Heart left ventricle (tissue), 16 donors: ENCODE measurements at regions not wholly inside any gene's neighbourhood (a gene's known extent, or its start where the extent isn't known, plus 50 kb on each side); places are given as distances from the start of the nearest gene placed in this dataset.

ENCODE experiments used
- ATAC-seq, 4 donors: fragments of 200-7000 bp; cut with Tn5 transposase; one replicate each; pipeline ENCODE4 v1.9.1; 2020 to 2022; ENCODE audit warnings: moderate library complexity in 4 of 4, mild to moderate bottlenecking in 3 of 4, moderate number of reproducible peaks in 1 of 4
- DNase-seq, 5 donors: peaks; one replicate each; pipeline ENCODE4 v3.0.0-alpha.2; 2020
- H3K27ac ChIP-seq, 12 donors: fragments of 200-600 bp; sonication (generic) in 4 of 12; one replicate each; pipeline versions ENCODE4 v1.5.0 to v1.8.0; 2016 to 2022; ENCODE audit warnings: mild to moderate bottlenecking in 2 of 12
- H3K27me3 ChIP-seq, 9 donors: fragments of 200-600 bp; sonication (generic) in 2 of 9; one replicate each; pipeline versions ENCODE4 v1.5.1 to v1.8.0; 2016 to 2022; ENCODE audit warnings: mild to moderate bottlenecking in 3 of 9
- H3K36me3 ChIP-seq, 9 donors: fragments of 200-600 bp; sonication (generic) in 2 of 9; one replicate each; pipeline versions ENCODE4 v1.5.0 to v1.8.0; 2018 to 2022; ENCODE audit warnings: mild to moderate bottlenecking in 2 of 9
- H3K4me1 ChIP-seq, 12 donors: fragments of 200-600 bp; sonication (generic) in 4 of 12; one replicate each; pipeline versions ENCODE4 v1.5.0 to v1.8.0; 2016 to 2022; ENCODE audit warnings: mild to moderate bottlenecking in 3 of 12
- H3K4me3 ChIP-seq, 12 donors: fragments of 200-600 bp; sonication (generic) in 4 of 12; one replicate each; pipeline versions ENCODE4 v1.5.0 to v1.8.0; 2017 to 2022; ENCODE audit warnings: mild to moderate bottlenecking in 9 of 12, moderate library complexity in 4 of 12
- H3K9me3 ChIP-seq, 12 donors: fragments of 200-600 bp; sonication (generic) in 4 of 12; one replicate each; pipeline versions ENCODE4 v1.5.0 to v1.8.0; 2016 to 2022; ENCODE audit warnings: mild to moderate bottlenecking in 1 of 12
- CTCF ChIP-seq, 12 donors: fragments of 200-600 bp; sonication (generic) in 4 of 12; IDR thresholded peaks; one replicate each; pipeline versions ENCODE4 v1.5.0 to v1.8.0; 2018 to 2022; ENCODE audit warnings: antibody characterized with exemption in 12 of 12, mild to moderate bottlenecking in 5 of 12
- POLR2A ChIP-seq, 2 donors: fragments of 450-650 bp; IDR thresholded peaks; one replicate each; pipeline ENCODE4 v1.6.1; 2017; ENCODE audit warnings: antibody characterized with exemption in 2 of 2, mild to moderate bottlenecking in 2 of 2, moderate library complexity in 2 of 2
- WGBS, 4 donors: extraction: QIAGEN DNeasy Blood & Tissue Kit in 2 of 4; methylation state at CpG; one replicate each; pipeline versions ENCODE4 v1.1.5 to v1.1.7; 2013 to 2018; 5-methylcytosine and 5-hydroxymethylcytosine counted together
- intact Hi-C, 10 donors: fragments of 100-400 bp; cut with DNase I; formaldehyde crosslinking; loops; one replicate each; pipeline versions ENCODE4 v1.11.1 to v1.14.2; 2022
- donor health status: ischemic (EF 13 %, LVEDD 7.1; RV severe dilation, severe dysfunction).
- donor health status: healthy with polysubstance abuse.
- donor health status: DM: no; HTN: yes; CAD: no.
- donor health status: DM: no; HTN: no; CAD: no.
- donor health status: ischemic (EF 25% LVEDD 6.9; RV normal size, moderate dysfunction).
- donor health status: ischemic (EF 25% LVEDD 5.7; RV mildly dilated, moderate dysfunction).
- donor health status: healthy.
- donor health status: DM: yes; HTN: yes; CAD: no.
- donor health status: ischemic (EF 35%, LVEDD 5.7; RV mildly dilated, moderate dysfunction).
- donor health status: nonischemic (EF 11% LVEDD 7.7; RV severe dilation, severe dysfunction).
- donor health status: DM: yes; HTN: yes; CAD: no.
- donor health status: PGD.
- donor health status: ischemic (EF 29% LVEDD 5.4; RV normal size, mild dysfunction).
- donor health status: nonischemic (EF 23%, LVEDD 6.1; RV moderate dilation, normal function).

- TF ChIP-seq POLR2A (IDR thresholded peaks at IDR 0.05), result no peak
- no peak for TF ChIP-seq CTCF (IDR thresholded peaks at IDR 0.05)
Measured at GRCh38 chr10:33091201-33091600, 133.2 kb upstream of the ITGB1 start.

GRCh38 chr10:33088990-33089389 lies 131.0 kb upstream of the ITGB1 start:
- Histone ChIP-seq H3K36me3 (no peaks in the 10 kb centered on the region), H3K4me1 (peaks cover 0 to 10% (median 0%) of the 10 kb centered on the region in 12 donors), H3K27me3 (peaks cover 0 to 11% (median 0%) of the 10 kb centered on the region in 9 donors), H3K9me3 (no peaks in the 10 kb centered on the region), H3K27ac (no peak overlapping the region), H3K4me3 (no peak overlapping the region)
- intact Hi-C loops, result no loop called here
- ATAC-seq (no peak), DNase-seq (no peak)
- TF ChIP-seq CTCF (IDR thresholded peaks at IDR 0.05) (no peak), POLR2A (IDR thresholded peaks at IDR 0.05) (no peak)
- WGBS, 4 donors, result 78 to 89% (median 88%) methylated on average over 6 of the region's 6 CpGs

More at GRCh38 chr10:33091201-33091600, 133.2 kb upstream of the ITGB1 start:
- intact Hi-C loops, result no loop called here
- Histone ChIP-seq H3K4me3 (no peak overlapping the region), H3K36me3 (no peaks in the 10 kb centered on the region), H3K27me3 (peaks cover 0 to 15% (median 0%) of the 10 kb centered on the region in 9 donors), H3K4me1 (peaks cover 0 to 3% (median 0%) of the 10 kb centered on the region in 12 donors), H3K27ac (no peak overlapping the region), H3K9me3 (peaks cover 0 to 12% (median 0%) of the 10 kb centered on the region in 12 donors)
- DNase-seq, result no peak
- 39 to 63% (median 50%) methylated on average over 1 of the region's 1 CpG for WGBS, 4 donors
- no peak for ATAC-seq

GRCh38 chr10:33087922-33088321 lies 129.9 kb upstream of the ITGB1 start:
- intact Hi-C loops, result no loop called here
- no peak for DNase-seq
- peaks cover 0 to 11% (median 0%) of the 10 kb centered on the region in 9 donors for H3K27me3 ChIP-seq
- H3K4me3 ChIP-seq, result no peak overlapping the region
- no peak overlapping the region for H3K27ac ChIP-seq
- TF ChIP-seq POLR2A (IDR thresholded peaks at IDR 0.05), result no peak
- no peak for TF ChIP-seq CTCF (IDR thresholded peaks at IDR 0.05)
- no peaks in the 10 kb centered on the region for H3K9me3 ChIP-seq
- ATAC-seq, result no peak
- 84 to 93% (median 93%) methylated on average over 1 of the region's 1 CpG for WGBS, 4 donors
- H3K4me1 ChIP-seq, result peaks cover 0 to 10% (median 0%) of the 10 kb centered on the region in 12 donors
- H3K36me3 ChIP-seq, result no peaks in the 10 kb centered on the region

- Histone ChIP-seq H3K27ac (peak overlapping the region in 1 of 12 donors; percentile 14), H3K9me3 (no peaks in the 10 kb centered on the region), H3K4me1 (peaks cover 0 to 10% (median 0%) of the 10 kb centered on the region in 12 donors), H3K36me3 (no peaks in the 10 kb centered on the region), H3K4me3 (no peak overlapping the region), H3K27me3 (peaks cover 0 to 11% (median 0%) of the 10 kb centered on the region in 9 donors)
- intact Hi-C loops, result no loop called here
- ATAC-seq (no peak), DNase-seq (no peak)
- TF ChIP-seq CTCF (IDR thresholded peaks at IDR 0.05) (no peak), POLR2A (IDR thresholded peaks at IDR 0.05) (no peak)
- WGBS, 4 donors, result 61 to 82% (median 67%) methylated on average over 3 of the region's 3 CpGs
Measured at GRCh38 chr10:33087152-33087551, 129.1 kb upstream of the ITGB1 start.
